ENCODE measurements at regions not wholly inside any gene's neighbourhood (a gene's known extent, or its start where the extent isn't known, plus 50 kb on each side); places are given as distances from the start of the nearest gene placed in this dataset.

GRCh38 chr20:23278172-23278571, 72.4 kb upstream of the NXT1 start:
- DNase-seq = no peak

GRCh38 chr20:23277316-23277715, 73.3 kb upstream of the NXT1 start:
- DNase-seq = no peak

GRCh38 chr20:23273776-23274175, 76.8 kb upstream of the NXT1 start:
- no peak for DNase-seq

- no peak for DNase-seq
Observed at GRCh38 chr20:23272176-23273029, 78.2 kb upstream of the NXT1 start.

GRCh38 chr20:23270382-23270911, 80.1 kb upstream of the NXT1 start:
- DNase-seq = no peak

GRCh38 chr20:23269954-23270353, 80.6 kb upstream of the NXT1 start:
- DNase-seq = no peak

- no peak for DNase-seq
Observed at GRCh38 chr20:23268792-23269354, 81.7 kb upstream of the NXT1 start.

GRCh38 chr20:23267909-23268308, 82.7 kb upstream of the NXT1 start:
- DNase-seq = no peak

- no peak for DNase-seq
Observed at GRCh38 chr20:23266530-23267398, 83.8 kb upstream of the NXT1 start.

GRCh38 chr20:23265226-23265625, 85.4 kb upstream of the NXT1 start:
- DNase-seq = no peak

- DNase-seq = no peak
Observed at GRCh38 chr20:23264545-23264944, 86.0 kb upstream of the NXT1 start.

GRCh38 chr20:23260181-23260840, 90.3 kb upstream of the NXT1 start:
- DNase-seq = no peak

- DNase-seq = no peak
Observed at GRCh38 chr20:23258747-23259121, 91.9 kb upstream of the NXT1 start.

- DNase-seq = peak; percentile 96
Observed at GRCh38 chr20:23257848-23258746, 92.5 kb upstream of the NXT1 start.

GRCh38 chr20:23257106-23257761, 93.4 kb upstream of the NXT1 start:
- DNase-seq = peak; percentile 55

- DNase-seq = no peak
Observed at GRCh38 chr20:23255716-23256385, 94.7 kb upstream of the NXT1 start.

- no peak for DNase-seq
Observed at GRCh38 chr20:23255106-23255505, 95.5 kb upstream of the NXT1 start.

GRCh38 chr20:23254505-23254904, 96.1 kb upstream of the NXT1 start:
- DNase-seq = no peak

GRCh38 chr20:23254034-23254433, 96.6 kb upstream of the NXT1 start:
- DNase-seq = no peak

GRCh38 chr20:23253524-23253923, 97.1 kb upstream of the NXT1 start:
- DNase-seq = no peak

GRCh38 chr20:23251779-23252178, 98.8 kb upstream of the NXT1 start:
- DNase-seq = no peak

All from NCI-H748 treated with DMSO at 0.1 percent for 48 hours (cell line).